C1 segment of cervical spinal cord (tissue), 14 donors: ENCODE measurements at regions not wholly inside any gene's neighbourhood (a gene's known extent, or its start where the extent isn't known, plus 50 kb on each side); places are given as distances from the start of the nearest gene placed in this dataset.
"Not testable (repeated sequence)": the region's sequence is repeated elsewhere in the genome, so short reads cannot be mapped to it uniquely, and the experiment has no call there.

Experiments used
- DNase-seq, 14 donors: peaks; one replicate each; lab custom pipeline; 2025; lab: John Stamatoyannopoulos, UW

DNA sequence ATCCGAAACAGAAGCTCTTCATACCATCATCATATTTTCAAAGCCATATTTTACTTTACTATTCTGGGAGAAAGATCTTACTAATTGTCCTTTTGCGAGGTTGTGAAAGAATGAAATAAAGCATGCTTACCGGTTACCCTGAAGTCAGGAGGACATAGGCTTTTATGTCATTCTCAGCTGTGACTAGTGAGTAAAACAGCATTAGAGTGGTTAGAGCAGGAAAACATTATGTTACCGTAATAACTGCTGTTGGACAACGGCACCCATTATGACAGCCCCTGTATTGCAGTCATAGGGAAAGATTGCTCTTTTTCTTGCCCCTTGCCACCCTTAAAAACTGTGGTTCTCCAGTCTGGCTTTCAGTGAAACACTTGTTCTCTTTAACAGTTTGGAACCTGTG, 1035.7 kb downstream of the ZPLD1 start:
- DNase-seq = no peak

DNA sequence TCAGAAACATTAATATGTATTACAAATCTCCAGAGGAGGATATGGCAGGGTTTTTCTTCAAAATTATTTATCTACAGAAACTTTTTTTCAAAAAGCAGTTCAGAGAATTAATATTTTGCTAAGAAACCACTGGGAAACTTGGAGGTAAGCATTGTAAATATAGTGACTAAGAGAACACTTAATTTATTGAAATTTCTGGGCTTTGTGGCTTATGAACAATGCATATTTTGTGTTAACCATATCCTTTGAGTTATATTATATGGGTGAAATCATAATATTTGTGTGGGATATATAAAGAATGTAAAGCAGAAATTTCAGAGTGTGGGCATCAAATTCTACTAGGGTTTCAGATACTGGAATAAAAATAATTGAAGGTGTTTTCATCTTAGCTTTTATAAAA, 1059.2 kb downstream of the ZPLD1 start:
- DNase-seq = no peak

DNA sequence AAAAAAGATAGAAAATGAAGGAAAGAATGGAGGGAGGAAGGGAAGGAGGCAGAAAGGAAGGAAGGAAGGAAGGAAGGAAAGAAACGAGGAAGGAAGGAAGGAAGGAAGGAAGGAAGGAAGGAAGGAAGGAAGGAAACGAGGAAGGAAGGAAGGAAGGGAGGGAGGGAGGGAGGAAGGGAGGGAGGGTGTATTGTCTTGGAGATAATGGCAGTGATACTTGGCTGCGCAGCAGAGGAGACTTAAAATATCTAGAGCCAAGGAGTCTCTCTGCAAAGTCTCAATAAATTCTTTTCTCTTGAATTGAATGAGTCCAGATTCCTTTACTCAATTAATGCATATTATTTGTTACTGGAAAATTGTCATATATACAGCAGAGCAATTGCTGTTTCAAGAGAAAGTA, 1059.7 kb downstream of the ZPLD1 start:
- no peak for DNase-seq

DNA sequence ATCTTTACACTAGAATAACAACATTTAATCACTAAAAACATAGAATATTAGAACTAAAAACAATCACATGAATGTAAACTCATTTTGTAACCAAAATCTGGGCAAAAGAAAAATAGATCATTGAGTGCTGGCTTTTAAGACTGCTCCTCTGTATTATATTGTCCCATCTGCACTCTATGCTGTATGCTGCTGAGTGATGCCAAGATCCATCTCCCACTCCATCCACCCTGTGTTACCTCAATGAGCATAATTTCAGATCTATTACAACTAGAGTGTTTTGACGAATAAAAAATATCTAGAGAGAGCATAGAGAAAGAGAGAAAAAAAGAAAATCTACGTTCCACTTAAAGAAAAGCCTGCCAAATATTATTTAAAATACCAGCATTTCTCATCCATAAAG, 1060.4 kb downstream of the ZPLD1 start:
- DNase-seq = no peak

DNA sequence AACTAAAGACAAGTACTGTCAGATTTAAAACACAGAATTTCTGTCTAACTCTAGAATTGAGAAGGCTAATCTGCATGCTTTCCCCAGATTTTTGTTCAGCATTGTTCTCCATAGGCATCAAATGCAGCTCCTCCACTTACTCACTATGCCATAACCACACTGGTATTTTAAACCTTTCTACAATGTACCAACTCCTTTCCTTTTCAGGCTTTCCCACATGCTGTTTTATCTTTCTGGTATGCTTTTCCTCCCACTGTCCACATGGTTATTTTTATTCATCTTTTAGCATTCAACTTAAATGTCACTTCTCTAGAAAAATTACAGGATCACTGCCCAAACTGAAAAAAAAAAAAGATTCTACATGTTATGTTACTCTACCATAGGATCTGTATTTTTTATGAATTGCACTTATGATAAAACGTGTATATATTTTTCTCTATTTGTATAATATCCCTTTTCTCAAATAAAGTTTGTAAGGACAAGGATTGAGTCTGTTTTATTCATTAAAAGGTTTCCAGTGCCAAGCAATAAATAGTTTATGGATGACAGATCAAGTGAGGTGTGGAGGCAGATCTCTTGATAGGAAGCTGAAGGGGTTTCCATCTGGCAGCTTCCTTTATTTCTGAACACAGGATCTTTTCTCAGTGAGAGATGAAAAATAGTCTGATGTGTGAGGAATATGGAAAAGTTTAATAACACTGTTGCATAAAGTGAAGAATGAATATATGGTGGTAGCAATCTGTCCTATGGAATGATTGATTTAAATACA, 1064.5 kb downstream of the ZPLD1 start:
- no peak for DNase-seq

DNA sequence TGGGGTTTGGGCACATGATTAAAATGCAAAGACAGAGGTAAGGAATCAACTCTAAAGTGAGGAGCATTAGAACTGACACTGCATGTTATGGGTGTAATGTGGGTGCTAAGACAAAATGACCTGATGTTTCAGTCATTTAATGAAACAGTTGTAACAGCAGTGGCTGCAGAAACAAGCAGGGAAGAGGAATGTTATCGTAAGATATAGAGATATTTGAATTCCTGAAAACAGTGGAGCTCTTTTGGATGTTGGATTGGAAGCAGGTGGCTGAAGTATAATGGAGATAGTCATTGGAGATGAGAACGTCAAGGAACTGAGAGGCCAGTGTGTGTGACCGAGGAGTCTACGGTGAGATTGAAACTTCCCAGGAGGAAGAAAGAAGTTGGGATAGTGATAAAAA, 1065.2 kb downstream of the ZPLD1 start:
- DNase-seq = no peak

DNA sequence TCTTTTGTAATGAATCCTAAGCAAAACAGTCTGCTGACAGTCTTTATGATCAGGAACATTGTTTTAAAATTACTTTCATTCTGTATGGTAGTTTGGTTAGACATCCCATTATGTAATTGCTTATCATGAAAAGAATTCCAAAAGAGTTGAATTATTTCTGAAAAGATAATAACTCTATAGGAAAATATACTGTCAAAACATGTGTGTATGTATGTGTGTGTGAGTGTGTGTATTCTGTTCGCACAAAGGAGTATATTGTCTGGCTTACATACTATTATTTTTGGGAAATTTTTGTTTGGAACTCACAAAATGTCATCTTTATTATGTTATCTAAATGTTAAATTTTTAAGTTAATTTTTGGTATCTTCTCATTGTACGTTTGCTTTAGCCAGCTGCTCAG, 1075.9 kb downstream of the ZPLD1 start:
- no peak for DNase-seq

DNA sequence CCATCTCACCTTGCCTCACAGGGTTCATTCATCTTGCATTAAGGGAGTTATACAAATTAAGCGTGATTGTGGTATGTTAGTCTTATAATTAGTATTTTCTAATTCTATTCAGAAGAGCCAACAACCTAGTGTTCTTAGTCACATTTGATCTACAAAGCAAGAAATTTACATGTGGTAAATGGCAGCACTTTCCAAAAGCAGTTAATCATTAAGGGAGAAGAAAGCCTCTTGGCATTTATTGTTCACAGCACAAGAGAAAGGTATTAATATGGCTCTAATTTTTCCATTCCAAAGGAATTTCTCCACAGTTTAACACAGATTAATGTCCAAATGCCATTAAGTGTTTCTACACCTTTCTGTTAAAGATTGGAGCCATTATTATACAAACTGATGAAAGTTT, 1077.1 kb downstream of the ZPLD1 start:
- no peak for DNase-seq

DNA sequence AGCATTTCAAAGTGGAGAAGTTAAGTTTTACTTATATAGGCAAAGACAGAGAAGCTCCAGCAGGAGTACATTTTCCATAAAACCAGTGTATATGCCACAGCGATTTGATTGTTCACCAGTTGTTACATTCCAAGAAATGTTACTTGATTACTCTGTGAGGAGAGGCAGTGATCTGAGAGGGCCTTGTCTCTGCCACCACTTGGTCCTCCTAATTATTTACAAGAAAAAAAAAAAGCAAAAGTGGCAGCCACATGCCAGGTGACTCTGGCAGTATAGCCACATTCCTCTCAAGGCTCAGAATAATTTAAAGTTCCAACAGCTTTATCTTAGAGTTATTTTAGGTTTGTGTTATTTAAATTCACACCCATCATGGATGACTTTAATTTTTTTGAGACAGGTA, 1077.8 kb downstream of the ZPLD1 start:
- DNase-seq = no peak

DNA sequence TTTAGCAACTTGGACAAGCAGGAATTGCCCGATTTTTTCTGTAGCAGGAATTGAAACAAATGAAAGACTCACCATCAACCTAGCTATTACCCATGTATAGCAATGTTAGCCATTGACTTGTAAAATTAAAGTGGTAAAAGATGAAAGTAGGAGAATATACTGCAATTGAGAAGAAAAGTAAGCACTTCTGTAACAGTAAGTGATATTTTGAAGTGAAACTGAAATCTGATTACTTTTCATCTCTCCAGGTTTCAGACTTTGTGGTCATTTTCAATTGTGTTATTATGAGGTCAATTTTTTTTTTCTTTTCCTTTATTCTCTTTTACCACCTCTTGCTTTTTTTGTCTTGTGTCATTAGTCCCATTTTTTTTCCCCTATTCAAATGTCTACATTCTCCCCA, 1078.2 kb downstream of the ZPLD1 start:
- no peak for DNase-seq

DNA sequence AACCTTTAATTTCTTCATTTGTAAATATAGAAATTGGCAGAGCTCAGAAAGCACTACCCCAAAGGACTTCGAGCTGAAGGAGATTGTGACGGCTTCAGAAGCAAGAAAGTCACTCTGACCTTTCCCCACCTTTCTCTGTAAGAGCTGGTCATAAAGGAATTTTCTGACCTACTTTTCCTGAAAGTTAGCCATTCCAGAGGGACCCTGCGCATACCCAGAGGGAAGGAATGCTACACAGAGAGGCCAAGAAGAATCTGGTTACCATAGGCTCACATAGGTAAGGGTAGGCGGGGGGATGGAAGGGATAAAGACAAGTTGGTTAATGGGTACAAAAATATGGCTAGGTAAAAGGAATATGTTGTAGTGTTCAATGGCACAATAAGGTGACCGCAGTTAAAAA, 1080.3 kb downstream of the ZPLD1 start:
- no peak for DNase-seq

DNA sequence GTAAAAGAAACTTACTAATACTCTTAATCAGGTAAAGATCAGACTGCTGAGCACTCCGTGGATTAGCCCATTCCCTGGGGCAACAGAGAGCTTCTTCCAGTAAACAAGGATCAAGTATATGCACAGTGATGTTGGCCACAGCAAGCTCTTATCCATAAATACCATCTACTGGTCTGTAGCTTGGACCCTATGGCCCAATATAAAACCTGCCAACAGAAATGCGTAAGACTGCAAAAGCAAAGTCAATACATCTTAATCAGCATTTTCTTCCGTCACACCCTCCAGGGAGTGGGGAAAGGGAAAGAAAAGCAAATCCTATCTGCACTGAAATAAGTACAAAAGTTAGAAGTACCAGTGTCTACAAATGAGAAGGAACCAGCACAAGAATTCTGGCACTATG, 1082.1 kb downstream of the ZPLD1 start:
- DNase-seq = no peak

DNA sequence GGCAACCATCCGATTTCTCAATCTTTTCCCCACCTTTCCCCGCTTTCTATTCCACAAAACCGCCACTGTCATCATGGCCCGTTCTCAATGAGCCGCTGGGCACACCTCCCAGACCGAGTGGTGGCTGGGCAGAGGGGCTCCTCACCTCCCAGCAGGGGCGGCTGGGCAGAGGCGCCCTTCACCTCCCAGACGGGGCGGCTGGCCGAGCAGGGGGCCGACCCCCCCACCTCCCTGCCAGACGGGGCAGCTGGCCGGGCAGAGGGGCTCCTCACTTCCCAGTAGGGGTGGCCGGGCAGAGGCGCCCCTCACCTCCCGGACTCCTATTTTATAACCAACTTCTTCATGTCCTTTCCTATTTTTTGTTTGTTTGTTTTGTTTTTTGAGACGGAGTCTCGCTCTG, 1096.5 kb downstream of the ZPLD1 start:
- DNase-seq = not testable (repeated sequence)

DNA sequence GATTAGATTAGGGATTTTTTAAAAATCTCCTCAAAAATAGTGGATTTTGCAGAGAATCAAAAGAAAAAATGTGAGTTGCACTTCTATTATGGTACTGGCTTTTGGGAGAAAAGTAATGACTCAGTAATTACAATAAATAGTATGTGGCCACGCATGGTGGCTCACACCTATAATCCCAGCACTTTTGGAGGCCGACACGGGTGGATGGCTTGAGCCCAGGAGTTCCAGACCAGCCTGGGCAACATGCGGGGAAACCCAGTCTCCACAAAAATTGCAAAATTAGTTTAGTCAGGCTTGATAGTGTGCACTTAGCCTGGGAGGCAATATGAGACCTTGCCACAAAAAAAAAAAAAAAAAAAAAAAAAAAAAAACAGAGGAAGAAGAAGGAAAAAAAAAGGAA, 1098.2 kb downstream of the ZPLD1 start:
- DNase-seq = no peak

DNA sequence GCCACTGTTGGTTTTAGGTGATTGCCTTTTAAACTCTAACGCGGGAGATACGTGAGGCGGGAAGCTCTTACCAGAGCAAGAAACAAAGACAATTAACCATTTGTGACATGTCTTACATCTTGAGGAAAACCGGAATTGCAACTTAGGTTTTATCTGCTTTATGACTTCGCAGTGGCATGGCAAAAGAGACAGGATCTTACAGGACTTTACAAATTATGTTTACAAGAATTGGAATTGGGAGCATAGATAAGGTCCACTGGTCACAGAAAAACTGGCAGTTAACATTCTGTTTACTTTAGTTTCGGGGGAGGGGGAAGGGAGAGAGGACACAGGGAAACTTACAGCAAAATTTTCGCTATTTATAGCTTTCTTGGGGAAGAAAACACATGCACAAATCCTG, 1119.6 kb downstream of the ZPLD1 start:
- no peak for DNase-seq

DNA sequence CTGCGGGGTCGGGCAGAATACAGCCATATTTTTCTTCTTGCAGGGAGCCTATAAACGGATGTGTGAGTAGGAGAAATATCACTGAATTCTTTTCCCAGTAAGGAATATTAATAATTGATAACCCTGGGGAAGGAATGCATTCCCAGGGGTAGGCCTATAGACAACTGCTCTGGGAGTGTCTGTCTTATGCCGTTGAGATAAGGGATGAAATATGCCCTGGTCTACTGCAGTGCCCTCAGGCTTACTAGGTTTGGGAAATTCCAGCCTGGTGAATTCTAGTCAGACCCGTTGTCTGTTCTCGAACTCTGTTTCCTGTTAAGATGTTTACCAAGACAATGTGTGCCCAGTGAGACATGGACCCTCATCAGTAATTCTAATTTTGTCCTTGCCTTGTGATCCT, 1129.3 kb downstream of the ZPLD1 start:
- not testable (repeated sequence) for DNase-seq

DNA sequence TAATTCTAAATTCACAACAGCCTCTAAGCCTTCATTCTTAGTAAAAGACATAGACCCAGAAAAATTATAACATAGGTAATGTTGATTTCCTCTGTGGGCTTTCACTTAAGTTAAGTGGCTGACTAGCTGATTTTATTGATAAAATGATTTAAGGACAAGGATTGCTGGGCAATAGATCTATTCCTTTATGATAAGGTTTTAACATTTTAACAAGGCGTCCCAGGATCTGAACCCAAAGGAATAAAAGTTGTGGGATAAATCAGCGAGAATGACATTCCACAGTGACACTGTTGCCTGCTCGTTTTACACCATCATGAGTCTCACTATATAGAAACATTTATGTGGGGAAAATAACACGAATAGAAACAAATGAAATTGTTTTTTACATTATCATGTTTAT, 1151.0 kb downstream of the ZPLD1 start:
- no peak for DNase-seq

DNA sequence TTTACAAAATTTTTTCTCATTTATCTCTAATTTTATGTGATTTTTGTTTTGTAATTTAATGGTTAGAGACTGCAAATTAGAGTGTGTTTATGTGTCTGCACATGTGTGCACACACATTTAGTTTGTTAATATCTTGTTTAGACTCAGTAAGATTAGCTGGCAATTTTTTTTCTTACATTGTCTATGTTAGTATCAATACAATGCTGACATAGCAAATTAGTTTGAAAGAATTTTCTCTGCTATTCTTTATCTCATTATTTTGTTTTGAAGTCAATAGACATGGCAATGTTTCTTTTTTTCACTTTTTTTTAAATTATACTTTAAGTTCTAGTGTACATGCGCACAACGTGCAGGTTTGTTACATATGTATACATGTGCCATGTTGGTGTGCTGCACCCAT, 1155.0 kb downstream of the ZPLD1 start:
- DNase-seq = no peak

DNA sequence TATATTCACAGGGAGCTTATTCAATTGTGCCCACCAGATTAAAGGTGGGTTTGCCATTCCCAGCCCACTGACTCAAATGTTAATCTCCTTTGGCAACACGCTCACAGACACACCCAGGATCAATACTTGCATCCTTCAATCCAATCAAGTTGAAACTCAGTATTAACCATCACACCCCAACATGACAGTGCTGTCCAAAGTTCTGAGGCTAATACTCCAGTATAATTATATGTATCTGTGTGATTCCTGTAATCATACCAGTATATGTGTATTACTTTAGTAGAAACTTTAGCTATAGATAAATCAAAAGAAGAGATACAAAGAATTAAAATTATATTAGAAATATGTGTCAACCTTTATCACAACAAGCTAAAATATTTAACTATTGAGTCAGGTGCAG, 1166.0 kb downstream of the ZPLD1 start:
- DNase-seq = no peak

DNA sequence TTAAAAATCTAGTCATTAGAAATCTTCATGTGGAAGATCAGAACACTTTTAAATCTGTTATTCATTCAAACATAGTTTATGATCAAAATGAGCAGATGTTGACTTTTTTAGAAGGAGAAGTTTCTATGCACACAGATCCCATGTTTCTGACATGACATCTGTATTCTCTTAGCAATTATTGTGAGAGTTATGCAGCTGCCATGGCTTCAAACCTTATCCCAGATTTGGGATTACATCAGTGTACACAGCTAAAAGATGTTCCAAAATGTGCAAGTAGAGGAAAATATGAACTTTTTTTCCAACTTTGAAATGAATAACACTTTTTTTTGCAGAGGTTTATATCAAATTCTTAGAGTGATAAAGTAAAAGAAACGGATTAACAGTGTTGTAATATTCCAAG, 1166.9 kb downstream of the ZPLD1 start:
- no peak for DNase-seq

DNA sequence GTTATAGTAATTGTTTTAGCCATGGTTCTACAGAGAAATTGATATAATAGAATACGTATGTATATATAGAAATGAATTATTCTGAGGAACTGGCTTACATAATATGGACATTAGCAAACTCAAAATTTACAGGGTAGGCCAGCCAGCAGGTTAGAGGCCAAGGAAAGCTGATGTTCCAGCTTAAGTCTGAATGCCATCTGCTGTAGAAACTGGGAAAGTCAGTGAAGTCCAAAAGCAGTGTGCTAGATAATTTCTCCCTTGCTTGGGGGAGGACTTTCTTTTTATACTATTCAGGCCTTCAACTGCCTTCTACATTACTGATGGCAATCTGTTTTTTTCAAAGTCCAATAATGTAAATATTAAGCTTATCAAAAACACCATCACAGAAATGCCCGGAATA, 1174.7 kb downstream of the ZPLD1 start:
- no peak for DNase-seq

DNA sequence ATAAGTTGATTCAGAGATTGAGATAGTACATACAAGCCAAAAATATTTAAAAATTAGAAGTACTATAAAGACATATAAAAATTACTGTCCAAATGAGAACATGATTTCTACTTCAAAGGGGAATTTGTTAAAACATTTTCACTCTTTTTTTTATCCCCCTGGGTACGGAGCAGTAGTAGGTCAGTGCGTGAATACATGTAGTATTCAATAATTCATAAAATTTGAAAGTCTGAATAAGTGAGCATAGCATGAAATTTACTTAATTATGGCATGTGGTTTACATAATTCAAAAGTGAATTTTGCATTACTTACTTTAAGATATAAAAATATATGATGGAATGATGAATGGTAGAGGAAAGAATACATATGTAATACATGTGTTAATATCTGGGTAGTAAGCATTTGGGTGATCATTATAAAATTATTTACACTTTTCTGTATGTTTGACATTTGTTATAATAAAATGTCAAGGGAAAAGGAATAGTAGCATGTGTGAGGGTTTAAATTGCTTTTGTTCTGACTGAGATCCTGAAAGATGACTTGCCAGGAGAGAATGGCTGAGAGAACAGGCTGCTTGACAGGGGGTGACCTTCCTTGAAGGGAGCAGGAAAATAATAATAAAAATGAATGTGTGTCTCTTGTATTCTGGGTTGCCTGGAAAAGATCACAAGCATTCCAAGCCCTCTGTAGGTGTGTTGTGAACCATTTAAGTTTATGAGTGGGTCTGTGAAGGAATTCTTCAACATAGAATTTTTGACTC, 1178.8 kb downstream of the ZPLD1 start:
- DNase-seq = no peak

DNA sequence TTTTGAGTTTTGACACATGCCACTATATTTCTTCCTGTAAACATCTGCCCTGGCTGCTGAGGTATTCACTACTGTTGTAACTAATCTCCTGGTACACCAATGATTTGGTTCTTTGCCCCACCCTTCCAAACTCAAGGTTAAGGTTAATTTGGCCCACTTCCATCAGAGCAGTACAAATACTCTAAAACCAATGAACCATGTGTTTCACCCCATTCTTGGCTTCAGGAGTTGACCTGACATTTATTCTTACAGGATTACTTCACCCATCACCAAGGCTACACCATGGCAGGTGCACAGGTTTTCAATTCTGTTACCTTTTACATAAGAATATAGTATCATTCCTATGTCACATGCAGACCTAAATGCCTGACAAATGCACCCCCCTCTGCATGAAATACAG, 1179.9 kb downstream of the ZPLD1 start:
- DNase-seq = no peak
